GM19035 (cell line): ENCODE measurements at regions not wholly inside any gene's neighbourhood (a gene's known extent, or its start where the extent isn't known, plus 50 kb on each side); places are given as distances from the start of the nearest gene placed in this dataset.

ENCODE experiments used
- ATAC-seq: cut with Tn5 transposase; IDR thresholded peaks from one replicate; pipeline ENCODE4 v1.9.1; 2021; ENCODE audit not compliant: unreplicated experiment

DNA sequence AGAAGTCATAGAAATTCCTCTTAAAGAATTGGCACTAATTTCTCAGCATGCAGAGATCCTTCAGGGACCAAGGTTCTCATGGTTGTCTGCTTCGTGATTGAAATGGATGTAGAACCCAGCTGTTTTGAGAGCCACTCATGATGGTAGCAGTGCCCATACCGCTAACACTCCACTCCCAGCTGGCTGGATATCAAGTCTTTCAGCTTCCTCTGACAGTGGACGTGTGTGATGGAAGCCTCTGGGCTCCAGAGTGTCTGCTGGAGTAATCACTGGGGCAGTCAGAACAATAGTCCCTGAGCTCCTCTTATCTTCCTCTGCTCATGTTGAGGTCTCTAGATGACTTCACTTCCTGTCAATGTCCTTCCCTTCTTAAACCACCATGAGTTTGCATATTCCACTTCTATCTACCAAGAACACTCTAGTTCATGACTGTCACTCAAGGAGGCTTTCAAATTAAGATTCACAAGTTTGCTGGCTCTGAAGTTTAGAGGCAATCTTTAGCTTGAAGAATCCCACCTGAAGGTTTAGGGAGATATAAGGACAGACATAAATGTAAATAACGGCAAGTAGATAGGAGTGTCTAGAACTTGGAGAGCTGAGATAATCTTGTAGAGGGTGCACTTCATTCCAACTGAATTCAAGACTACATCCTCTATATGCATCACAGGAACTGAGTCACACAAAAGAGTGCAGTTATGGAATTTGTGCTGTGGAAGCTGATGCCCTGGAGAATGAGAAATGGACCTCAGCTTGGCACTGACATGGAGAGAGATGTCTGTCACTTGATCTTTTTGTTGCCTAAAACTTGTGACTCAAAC is 64.5 kb upstream of the WDR1 start:
- ATAC-seq, result peak; percentile 91

DNA sequence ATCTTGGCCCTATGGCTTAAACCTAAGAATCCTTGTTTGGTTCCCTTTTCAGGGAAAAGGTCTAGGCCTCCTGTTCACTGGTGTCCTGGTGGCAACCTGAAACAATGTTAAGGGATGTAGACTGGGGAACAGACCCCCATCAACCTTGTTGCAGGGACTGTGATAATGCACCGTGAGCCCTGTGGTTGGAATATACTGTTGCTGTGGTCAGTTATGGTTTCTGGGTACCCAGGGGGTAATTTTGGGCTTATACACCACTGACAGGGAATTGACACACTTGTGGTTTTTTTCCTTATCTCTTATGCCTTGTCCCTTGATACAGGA is 64.0 kb upstream of the WDR1 start:
- ATAC-seq, result no peak

DNA sequence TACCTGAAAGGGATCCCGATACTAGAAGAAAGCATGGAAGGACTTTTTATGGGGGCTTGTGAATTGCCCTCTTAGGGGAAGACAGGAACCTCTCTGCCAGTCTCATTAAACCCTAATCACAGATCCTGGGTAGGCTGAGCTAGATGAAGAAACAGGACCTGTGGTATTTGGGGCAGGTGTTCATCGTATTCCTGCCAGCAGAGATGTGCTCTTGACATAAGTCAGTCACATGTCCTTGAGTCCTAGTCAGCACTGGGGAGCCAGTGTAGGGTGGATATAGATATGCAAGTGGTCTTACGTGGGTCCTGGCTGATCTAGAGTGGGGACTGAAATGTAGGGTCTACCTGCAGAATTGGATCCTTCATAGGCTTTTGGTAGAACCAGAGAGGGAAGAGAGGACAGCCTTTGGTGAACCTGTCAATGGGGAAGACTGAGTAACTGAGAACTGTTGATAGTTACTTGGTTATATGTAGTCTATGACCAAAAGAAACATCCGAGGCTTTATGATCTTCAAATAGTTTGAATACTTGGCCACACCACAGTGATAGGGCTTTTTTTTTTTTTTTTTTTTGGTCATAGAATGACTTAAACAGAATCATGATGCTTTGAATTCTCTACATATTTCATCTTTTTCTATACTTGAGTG is 63.5 kb upstream of the WDR1 start:
- no peak for ATAC-seq

DNA sequence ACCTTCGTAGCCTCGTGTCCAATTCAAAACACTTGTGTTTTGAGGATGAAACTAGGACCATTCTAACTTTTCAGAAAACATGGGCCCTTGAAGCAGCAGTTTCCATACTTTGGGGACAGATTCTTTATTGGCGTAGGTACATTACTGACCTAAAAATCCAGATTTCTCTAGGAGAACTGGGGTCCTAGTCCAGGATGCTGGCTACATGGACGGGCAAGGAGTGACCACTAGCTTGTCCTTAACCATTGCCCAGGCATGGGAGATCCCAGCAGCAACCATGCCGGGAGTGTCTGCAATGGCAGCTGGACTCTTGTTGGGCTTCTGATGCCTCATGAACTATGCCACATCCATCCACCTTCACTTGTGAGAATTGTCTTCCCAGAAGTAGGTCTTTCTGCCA is 62.2 kb upstream of the WDR1 start:
- no peak for ATAC-seq

DNA sequence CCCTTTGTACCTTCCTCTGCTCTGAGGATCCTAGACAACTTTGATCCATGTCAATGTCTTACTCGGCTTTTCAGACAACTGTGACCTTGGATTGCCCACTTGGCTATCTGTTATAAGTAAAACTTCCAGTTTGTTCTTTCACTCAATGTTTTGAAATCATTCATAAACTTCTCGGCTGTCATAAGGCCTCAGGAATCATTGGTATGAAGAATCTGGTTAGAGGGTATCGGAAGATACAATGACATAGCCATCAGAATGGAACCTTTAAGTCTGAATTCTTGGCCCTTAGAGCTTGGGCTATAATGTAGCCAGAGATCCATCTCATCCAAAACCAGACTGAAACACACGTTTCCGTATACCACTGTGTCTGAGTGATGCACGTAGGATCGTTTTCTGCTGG is 59.0 kb upstream of the WDR1 start:
- ATAC-seq, result no peak

DNA sequence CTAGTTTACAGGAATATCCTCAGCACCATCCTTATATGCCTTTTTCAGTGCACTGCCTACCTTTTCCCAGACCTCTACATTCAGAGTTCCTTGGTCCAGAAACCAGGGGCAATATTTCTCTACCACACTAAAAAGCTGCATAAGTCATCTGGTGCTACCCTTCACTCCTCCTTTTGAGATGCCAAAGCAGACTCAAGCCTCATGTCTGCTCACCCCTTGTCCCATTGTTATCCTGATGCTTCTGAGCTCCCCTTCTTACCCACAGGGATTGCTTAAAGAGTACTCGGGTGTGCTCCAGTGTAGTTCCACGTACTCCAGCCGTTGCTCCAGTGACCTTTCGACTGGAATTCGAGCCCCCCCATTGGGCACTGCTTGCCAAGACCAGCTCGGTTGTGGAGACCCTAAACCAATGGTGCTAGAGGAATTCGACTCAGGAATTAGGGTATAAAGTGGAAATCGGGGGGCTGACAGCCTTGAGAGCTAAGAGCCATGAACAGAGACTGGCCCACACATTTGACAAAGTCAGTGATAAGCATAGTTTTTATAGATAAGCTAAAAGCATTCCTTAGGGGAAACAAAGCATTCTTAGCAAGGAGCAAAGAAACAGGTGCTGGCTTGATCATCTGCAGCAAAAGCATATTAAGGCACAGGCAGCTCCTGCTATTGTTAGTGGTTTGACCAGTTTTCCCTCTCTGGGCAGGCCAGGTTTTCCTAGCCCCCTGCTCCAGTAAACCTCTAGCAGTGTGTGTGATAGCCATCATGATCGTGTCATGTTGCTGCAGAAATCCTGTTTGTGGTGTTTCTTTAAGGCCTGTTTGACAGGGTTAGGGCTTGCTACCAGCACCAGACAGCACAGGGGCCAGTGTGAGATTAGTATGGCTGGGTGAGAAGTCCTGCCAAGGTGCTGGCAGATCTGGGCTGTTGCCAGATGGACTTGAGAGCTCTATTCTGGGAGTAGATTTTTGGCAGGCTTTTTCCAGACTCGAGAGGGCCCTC is 57.5 kb upstream of the WDR1 start:
- no peak for ATAC-seq

DNA sequence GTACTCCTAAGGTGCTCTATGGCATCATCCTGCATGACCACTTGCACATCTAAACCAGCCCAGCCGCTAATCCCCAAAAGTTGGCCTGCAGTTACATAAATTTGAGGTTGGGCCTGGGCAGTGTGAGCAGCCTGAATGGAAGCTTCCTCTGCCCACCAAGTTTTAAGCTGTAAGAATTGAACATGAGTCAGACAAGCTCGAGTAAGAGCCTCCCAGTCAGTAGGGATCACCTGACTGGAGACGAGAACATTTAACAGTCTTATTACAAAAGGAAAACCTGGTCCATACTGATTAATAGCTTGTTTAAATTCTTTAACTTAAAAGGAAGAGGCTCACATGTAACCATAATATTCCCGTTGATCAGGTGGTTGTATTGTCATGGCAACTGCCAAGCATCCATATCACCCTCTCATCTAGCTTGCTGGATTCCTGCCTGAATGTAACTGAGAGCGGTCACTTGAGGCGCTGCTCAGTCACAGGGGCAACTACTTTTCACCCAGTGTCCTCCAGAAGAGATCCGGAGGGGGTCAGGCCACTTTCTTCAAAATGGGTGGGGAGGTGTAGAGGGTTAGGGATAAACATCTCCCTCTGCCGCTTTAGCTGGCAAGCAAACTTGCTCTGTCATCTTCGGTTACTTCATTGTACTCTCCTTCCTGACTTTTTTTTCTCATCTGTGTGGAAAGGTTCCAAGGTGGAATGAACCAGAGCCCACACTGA is 56.6 kb upstream of the WDR1 start:
- ATAC-seq, result no peak

DNA sequence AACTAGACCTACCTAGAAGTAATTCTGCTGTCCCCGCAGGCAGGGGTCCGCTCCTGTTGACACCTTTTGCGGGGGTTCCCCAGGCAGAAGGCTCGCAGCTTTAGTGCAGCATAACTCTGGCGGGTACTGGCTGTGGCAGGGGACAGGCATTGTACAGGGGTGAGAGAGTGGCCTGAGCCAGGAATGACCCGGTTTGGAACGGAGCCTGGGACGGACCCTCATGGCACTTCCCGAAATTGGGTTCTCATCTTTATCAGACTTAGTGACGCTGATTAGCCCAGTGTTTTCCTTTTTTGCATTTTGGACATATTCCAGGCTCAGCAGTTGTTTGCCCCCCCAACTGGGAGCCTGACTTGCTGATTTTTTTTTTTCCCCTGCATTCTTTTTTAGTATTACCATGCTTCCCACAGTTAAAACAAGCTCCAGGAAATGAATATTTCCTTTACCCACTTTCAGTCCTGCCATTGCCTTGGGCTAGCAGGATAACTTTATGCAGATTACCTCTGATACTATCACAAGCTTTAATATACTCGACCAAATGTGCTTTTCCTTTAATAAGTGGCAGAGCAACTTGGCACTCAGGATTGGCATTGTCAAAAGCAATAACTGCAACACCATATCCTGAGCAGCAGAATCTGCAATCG is 55.8 kb upstream of the WDR1 start:
- ATAC-seq, result no peak

DNA sequence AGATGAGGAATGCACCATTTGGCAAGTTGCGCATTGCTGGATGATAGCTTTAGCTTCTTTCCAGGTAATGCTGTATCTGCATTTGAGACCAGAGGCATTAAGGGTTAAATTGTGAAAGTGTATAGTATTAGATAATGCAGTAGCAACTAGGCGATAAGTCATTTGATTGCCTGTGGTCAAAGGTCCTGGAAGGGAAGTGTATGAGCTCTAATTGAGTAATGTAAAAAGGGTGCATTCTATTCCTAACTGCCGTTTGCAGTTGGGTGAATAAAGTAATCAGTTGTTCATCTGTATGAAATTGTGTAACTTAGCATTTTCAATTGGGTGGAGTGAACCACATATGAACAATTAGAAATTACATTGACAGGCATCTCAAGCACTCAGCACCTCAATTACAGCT is 54.5 kb upstream of the WDR1 start:
- no peak for ATAC-seq

DNA sequence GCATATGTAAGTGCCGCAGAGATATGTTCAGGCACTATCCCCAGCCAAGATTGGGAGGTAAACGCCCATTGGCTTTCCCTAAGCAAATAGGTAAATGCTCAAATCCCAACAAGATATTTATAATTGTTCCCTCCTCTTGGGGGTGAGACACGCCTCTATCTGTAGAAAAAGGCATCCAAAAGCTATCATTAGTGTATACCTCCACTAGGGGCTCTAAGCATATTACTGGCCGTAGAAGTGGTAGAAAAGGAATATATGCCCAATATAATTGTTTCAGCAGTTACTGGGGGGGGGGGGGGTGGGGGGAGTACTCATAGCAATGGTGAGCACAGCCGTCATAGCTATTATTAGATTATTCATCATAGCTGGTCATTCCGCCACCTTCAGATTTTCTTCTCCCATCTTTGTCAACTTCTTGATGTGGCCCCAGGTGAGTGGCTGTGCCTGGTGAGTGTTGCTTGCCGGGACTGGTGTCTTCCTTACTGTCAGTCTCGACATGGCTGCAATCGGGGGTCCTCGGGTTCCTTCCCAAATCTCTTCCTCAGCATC is 53.3 kb upstream of the WDR1 start:
- no peak for ATAC-seq

DNA sequence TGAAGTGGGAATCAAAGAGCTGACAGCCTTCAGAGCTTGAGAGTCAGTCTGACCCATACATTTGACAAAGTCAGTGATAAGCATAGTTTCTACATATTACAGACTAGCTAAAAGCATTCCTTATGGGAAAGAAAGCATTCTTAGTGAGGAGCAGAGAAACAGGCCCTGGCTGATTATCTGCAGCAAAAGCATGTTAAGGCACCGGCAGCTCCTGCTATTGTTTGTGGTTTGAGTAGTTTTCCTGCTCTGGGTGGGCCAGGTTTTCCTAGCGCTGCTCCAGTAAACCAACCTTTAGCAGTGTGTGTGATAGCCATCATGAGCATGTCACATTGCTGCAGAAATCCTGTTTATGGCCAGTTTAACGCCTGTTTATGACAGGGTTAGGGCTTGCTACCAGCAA is 51.6 kb upstream of the WDR1 start:
- ATAC-seq, result no peak

DNA sequence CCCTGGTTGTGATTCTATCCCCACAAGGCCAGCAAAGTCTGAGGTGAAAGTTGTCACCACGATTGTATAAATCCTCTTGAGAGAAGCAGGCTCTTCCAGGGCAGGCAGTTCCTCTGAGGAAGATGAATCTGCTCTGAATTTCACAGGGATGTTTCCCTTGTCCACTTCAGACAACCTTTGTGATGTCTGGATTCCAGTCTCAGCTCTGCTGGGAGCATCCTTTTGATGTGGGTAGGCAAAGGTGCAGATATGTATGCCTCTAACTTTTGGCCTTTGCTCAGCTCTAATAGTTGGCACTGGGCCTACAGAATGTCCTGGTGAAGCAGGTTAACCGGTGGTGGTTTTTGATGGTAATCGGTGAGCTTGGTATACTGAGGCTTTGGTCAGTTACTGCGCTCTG is 50.6 kb upstream of the WDR1 start:
- ATAC-seq, result no peak
